CD14-positive monocyte (primary cell): ENCODE measurements at regions not wholly inside any gene's neighbourhood (a gene's known extent, or its start where the extent isn't known, plus 50 kb on each side); places are given as distances from the start of the nearest gene placed in this dataset.

Experiments used
- DNase-seq, 3 donors: peaks; one replicate each; pipeline ENCODE4 v3.0.0-alpha.2; 2011 to 2022
- H2AFZ ChIP-seq: 2 replicates; pipeline ENCODE4 v1.6.0; 2012; ENCODE audit warnings: mild to moderate bottlenecking, low read depth, low read length, inconsistent platforms; ENCODE audit not compliant: insufficient read depth, poor library complexity, severe bottlenecking
- H3K27ac ChIP-seq, 2 donors: 1 replicate in 1 of 2; 2 replicates in 1 of 2; pipeline ENCODE4 v1.5.1; 2012 to 2013; ENCODE audit warnings: low read length in 2 of 2, control low read depth in 1 of 2, inconsistent platforms in 1 of 2, low read depth in 1 of 2, mild to moderate bottlenecking in 1 of 2
- H3K27me3 ChIP-seq, 2 donors: one replicate each; pipeline versions ENCODE4 v1.6.0 to v1.6.1; 2011 to 2013; ENCODE audit warnings: low read length in 2 of 2; ENCODE audit not compliant: control insufficient read depth in 2 of 2, insufficient read depth in 2 of 2
- H3K36me3 ChIP-seq, 2 donors: replicated peaks in 1 of 2; 1 replicate in 1 of 2; 2 replicates in 1 of 2; pipeline versions ENCODE4 v1.5.1 to v1.6.1; 2012 to 2013; ENCODE audit warnings: low read length in 2 of 2, control low read depth in 1 of 2, inconsistent platforms in 1 of 2, mild to moderate bottlenecking in 1 of 2; ENCODE audit not compliant: insufficient read depth in 2 of 2, control insufficient read depth in 1 of 2
- H3K4me1 ChIP-seq, 2 donors: 1 replicate in 1 of 2; 2 replicates in 1 of 2; pipeline versions ENCODE4 v1.5.1 to v1.6.1; 2012 to 2013; ENCODE audit warnings: low read length in 2 of 2, control low read depth in 1 of 2, inconsistent platforms in 1 of 2, mild to moderate bottlenecking in 1 of 2, moderate library complexity in 1 of 2; ENCODE audit not compliant: insufficient read depth in 2 of 2, control insufficient read depth in 1 of 2
- H3K4me2 ChIP-seq: replicated peaks from 2 replicates; pipeline ENCODE3; 2012; ENCODE audit warnings: low read length, moderate library complexity, mild to moderate bottlenecking; ENCODE audit not compliant: poor library complexity, severe bottlenecking; ENCODE audit errors: extremely low read depth
- H3K4me3 ChIP-seq, 3 experiments: fragments of 200-600 bp in 1 of 3; sonication (generic) in 1 of 3; replicated peaks in 1 of 3; 1 replicate in 2 of 3; 2 replicates in 1 of 3; pipeline ENCODE4 v1.5.1; 2011 to 2013; ENCODE audit warnings: low read length in 3 of 3, mild to moderate bottlenecking in 3 of 3, control low read depth in 2 of 3, low read depth in 2 of 3, inconsistent platforms in 1 of 3, moderate library complexity in 1 of 3
- H3K79me2 ChIP-seq: 2 replicates; pipeline ENCODE4 v1.6.0; 2012; ENCODE audit warnings: mild to moderate bottlenecking, control low read depth, inconsistent platforms, low read length, moderate library complexity; ENCODE audit not compliant: insufficient read depth
- H3K9ac ChIP-seq: 2 replicates; pipeline ENCODE4 v1.6.0; 2017; ENCODE audit warnings: low read length, mild to moderate bottlenecking; ENCODE audit not compliant: insufficient read depth, poor library complexity, severe bottlenecking
- H3K9me3 ChIP-seq, 2 donors: replicated peaks in 1 of 2; 1 replicate in 1 of 2; 2 replicates in 1 of 2; pipeline versions ENCODE4 v1.5.1 to v1.6.1; 2012 to 2013; ENCODE audit warnings: low read length in 2 of 2, control low read depth in 1 of 2; ENCODE audit not compliant: control insufficient read depth in 1 of 2, insufficient read depth in 1 of 2
- H4K20me1 ChIP-seq: 2 replicates; pipeline ENCODE4 v1.6.0; 2012; ENCODE audit warnings: mild to moderate bottlenecking, low read length, control low read depth, moderate library complexity; ENCODE audit not compliant: insufficient read depth
- H3K27ac Mint-ChIP-seq, 7 donors: one replicate each; pipeline ENCODE4 v1.8.0; 2020; ENCODE audit warnings: mild to moderate bottlenecking in 7 of 7, mixed read lengths in 7 of 7, moderate library complexity in 6 of 7, inconsistent platforms in 2 of 7
- H3K27me3 Mint-ChIP-seq, 3 donors: one replicate each; pipeline ENCODE4 v1.8.0; 2021 to 2022; ENCODE audit warnings: low read depth in 3 of 3, mild to moderate bottlenecking in 3 of 3, mixed read lengths in 3 of 3, moderate library complexity in 3 of 3, inconsistent platforms in 1 of 3
- H3K36me3 Mint-ChIP-seq, 2 donors: one replicate each; pipeline ENCODE4 v1.8.0; 2020; ENCODE audit warnings: mixed read lengths in 2 of 2, inconsistent platforms in 1 of 2, mild to moderate bottlenecking in 1 of 2
- H3K4me1 Mint-ChIP-seq: one replicate; pipeline ENCODE4 v1.8.0; 2020; ENCODE audit warnings: mild to moderate bottlenecking, mixed read lengths
- H3K4me3 Mint-ChIP-seq, 2 donors: one replicate each; pipeline ENCODE4 v1.8.0; 2020; ENCODE audit warnings: mild to moderate bottlenecking in 2 of 2, mixed read lengths in 2 of 2, moderate library complexity in 1 of 2
- H3K9me3 Mint-ChIP-seq, 7 donors: one replicate each; pipeline ENCODE4 v1.8.0; 2020 to 2022; ENCODE audit warnings: mixed read lengths in 7 of 7, mild to moderate bottlenecking in 6 of 7, moderate library complexity in 6 of 7, inconsistent platforms in 2 of 7
- WGBS: methylation state at CpG from one replicate; pipeline ENCODE4 v1.1.5; 2013; ENCODE audit warnings: missing lambda C conversion rate; ENCODE audit not compliant: insufficient coverage; 5-methylcytosine and 5-hydroxymethylcytosine counted together
- intact Hi-C, 2 donors: fragments of 100-400 bp; cut with micrococcal nuclease; formaldehyde crosslinking; loops; one replicate each; pipeline versions ENCODE4 v1.15.0 to v1.15.1; 2023
- TF ChIP-seq, protein P1 (sequence below): fragments of 200-600 bp; IDR thresholded peaks from one replicate; pipeline ENCODE4 v1.8.0; 2022; ENCODE audit warnings: antibody characterized with exemption, mild to moderate bottlenecking

DNA sequence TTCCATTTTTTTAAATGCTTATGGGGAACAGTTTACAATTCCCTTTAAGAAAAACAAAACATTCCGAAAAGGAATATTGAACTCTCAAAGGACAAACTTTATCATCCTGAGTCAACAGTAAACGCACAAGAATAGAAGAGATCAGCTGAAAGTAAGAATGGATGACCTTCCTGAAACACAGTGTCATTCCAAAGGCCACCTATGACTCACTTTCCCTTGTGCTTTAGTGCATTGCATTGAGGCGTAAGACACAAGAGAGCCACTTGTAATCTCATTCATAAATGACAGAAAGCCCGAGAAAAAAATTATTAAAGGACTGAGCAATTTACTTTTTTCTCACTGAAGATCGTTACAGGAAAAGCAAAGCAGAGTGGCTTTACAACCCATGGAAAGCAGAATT is 1062.4 kb upstream of the DIAPH2 start:
- H2AFZ ChIP-seq, result no peak overlapping the region
- H3K9ac ChIP-seq, result no peak overlapping the region
- Mint-ChIP-seq H3K4me3 (no peak overlapping the region), H3K9me3 (peaks cover 0 to 10% (median 3%) of the 10 kb centered on the region in 7 donors), H3K27ac (no peak overlapping the region), H3K36me3 (no peaks in the 10 kb centered on the region), H3K4me1 (no peaks in the 10 kb centered on the region), H3K27me3 (peaks cover 0 to 2% (median 0%) of the 10 kb centered on the region in 3 donors)
- intact Hi-C loops, result no loop called here
- no peak for DNase-seq
- TF ChIP-seq, protein P1, sequence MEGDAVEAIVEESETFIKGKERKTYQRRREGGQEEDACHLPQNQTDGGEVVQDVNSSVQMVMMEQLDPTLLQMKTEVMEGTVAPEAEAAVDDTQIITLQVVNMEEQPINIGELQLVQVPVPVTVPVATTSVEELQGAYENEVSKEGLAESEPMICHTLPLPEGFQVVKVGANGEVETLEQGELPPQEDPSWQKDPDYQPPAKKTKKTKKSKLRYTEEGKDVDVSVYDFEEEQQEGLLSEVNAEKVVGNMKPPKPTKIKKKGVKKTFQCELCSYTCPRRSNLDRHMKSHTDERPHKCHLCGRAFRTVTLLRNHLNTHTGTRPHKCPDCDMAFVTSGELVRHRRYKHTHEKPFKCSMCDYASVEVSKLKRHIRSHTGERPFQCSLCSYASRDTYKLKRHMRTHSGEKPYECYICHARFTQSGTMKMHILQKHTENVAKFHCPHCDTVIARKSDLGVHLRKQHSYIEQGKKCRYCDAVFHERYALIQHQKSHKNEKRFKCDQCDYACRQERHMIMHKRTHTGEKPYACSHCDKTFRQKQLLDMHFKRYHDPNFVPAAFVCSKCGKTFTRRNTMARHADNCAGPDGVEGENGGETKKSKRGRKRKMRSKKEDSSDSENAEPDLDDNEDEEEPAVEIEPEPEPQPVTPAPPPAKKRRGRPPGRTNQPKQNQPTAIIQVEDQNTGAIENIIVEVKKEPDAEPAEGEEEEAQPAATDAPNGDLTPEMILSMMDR, result no peak
- peaks cover 8 to 13% of the 10 kb centered on the region in 2 donors for H3K9me3 ChIP-seq
- no peaks in the 10 kb centered on the region for H3K4me1 ChIP-seq
- H4K20me1 ChIP-seq, result no peaks in the 10 kb centered on the region
- no peaks in the 10 kb centered on the region for H3K79me2 ChIP-seq
- no peaks in the 10 kb centered on the region for H3K27me3 ChIP-seq
- no peak overlapping the region for H3K4me3 ChIP-seq
- H3K36me3 ChIP-seq, result no peaks in the 10 kb centered on the region
- 83% methylated on average over 1 of the region's 5 CpGs for WGBS
- H3K27ac ChIP-seq, result no peak overlapping the region
- no peak overlapping the region for H3K4me2 ChIP-seq

DNA sequence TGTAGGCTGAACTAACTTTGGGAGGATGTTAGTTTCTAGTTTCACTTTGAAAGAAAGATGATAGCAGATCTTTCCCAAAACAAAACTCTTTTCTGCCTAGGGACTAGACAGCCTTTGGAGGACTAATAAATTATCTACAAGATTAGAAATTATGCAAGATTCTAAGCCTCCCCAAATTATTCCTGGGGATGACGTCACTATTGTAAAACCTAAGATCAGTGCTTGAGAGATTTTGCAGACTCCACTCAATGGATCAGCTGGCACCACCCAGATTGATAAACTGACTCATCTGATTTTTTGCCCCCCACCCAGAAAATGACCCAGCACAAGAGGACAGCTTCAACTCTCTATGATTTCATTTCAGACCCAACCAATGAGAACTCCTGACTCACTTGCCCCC is 1057.9 kb upstream of the DIAPH2 start:
- Histone ChIP-seq H3K27me3 (no peaks in the 10 kb centered on the region), H3K9me3 (peaks cover 7 to 10% of the 10 kb centered on the region in 2 donors), H3K4me3 (no peak overlapping the region), H3K4me2 (no peak overlapping the region), H3K4me1 (no peaks in the 10 kb centered on the region), H4K20me1 (no peaks in the 10 kb centered on the region), H3K36me3 (no peaks in the 10 kb centered on the region), H3K27ac (no peak overlapping the region), H3K79me2 (no peaks in the 10 kb centered on the region), H2AFZ (no peak overlapping the region), H3K9ac (no peak overlapping the region)
- WGBS, result no CpG with 5 or more reads among the region's 1 CpG
- TF ChIP-seq, protein P1, result no peak
- DNase-seq, result no peak
- Mint-ChIP-seq H3K27ac (no peak overlapping the region), H3K9me3 (peaks cover 0 to 15% (median 6%) of the 10 kb centered on the region in 7 donors), H3K27me3 (peaks cover 0 to 2% (median 0%) of the 10 kb centered on the region in 3 donors), H3K4me3 (no peak overlapping the region), H3K36me3 (no peaks in the 10 kb centered on the region), H3K4me1 (no peaks in the 10 kb centered on the region)
- intact Hi-C loops, result no loop called here
